HG02678 (cell line): ENCODE measurements at regions not wholly inside any gene's neighbourhood (a gene's known extent, or its start where the extent isn't known, plus 50 kb on each side); places are given as distances from the start of the nearest gene placed in this dataset.

Experiments
- ATAC-seq: cut with Tn5 transposase; IDR thresholded peaks from one replicate; pipeline ENCODE4 v1.9.1; 2021; ENCODE audit warnings: mild to moderate bottlenecking, moderate library complexity; ENCODE audit not compliant: unreplicated experiment

GRCh38 chr22:27634043-27634740 is 167.4 kb downstream of the MN1 start:
- no peak for ATAC-seq

DNA sequence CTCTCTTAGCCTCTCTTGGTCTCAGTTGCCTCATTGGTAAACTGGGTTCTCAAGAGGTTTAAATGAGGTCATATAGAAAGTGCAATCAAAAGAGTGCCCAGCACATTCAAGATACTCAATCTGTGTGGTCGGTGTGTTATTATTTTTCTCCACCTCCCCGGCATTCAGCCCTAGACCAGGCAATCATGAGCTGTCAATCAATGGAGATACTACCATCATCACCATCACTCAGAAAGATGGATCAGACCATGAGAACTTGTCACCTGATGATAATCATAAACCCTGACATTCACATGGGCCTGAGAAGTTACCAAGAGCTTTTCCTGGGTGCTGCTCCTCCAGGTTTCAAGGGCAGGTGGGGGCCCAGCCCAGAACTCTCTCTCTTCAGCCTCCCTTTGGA is 166.1 kb downstream of the MN1 start:
- ATAC-seq, result no peak

GRCh38 chr22:27635852-27636251 is 165.7 kb downstream of the MN1 start:
- no peak for ATAC-seq

- ATAC-seq, result no peak
Measured at GRCh38 chr22:27636716-27637508, 164.6 kb downstream of the MN1 start.

- no peak for ATAC-seq
Measured at GRCh38 chr22:27637604-27638003, 164.0 kb downstream of the MN1 start.

DNA sequence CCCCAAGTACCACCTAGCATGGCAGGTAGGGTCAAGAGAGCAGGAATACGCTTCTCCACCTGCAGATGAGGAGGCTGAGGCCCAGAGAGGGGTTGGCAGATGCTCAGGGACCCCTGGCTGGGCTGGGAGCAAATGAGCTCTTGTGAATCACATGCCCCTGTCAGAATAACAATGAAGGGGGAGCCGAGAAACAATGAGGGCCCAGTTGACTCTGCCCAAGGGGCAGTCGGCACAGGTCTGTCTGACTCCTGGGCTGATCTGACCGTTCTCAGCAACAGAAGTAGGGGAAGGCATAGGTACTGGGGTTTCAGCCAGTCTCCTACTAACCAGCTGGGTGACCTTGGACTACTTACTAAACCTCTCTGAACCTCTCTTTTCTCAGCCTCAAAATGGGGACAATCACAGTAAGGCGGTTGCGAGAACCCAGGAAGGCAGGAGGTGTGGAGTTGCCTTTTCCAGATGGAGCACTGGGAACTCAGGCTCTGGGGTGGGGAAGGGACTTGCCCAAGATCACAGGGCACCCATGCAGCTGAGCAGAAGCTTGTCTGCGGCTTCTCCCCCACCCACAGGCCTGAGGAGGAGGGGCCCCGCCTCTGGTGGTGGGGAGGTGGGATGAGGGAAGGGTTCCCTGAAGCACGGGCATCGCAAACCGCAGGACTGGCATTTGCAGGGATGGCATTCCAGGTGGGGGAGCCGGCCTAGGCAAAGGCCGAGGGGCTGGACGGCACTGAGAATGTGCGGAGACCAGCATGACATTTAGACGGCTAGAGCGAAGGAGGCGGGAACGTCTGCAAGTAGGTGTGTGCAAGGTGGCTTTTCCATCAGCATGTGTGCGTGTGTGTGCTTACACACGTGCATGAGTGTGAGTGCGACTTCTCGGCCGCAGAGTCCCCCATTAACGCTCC is 163.0 kb downstream of the MN1 start:
- no peak for ATAC-seq

DNA sequence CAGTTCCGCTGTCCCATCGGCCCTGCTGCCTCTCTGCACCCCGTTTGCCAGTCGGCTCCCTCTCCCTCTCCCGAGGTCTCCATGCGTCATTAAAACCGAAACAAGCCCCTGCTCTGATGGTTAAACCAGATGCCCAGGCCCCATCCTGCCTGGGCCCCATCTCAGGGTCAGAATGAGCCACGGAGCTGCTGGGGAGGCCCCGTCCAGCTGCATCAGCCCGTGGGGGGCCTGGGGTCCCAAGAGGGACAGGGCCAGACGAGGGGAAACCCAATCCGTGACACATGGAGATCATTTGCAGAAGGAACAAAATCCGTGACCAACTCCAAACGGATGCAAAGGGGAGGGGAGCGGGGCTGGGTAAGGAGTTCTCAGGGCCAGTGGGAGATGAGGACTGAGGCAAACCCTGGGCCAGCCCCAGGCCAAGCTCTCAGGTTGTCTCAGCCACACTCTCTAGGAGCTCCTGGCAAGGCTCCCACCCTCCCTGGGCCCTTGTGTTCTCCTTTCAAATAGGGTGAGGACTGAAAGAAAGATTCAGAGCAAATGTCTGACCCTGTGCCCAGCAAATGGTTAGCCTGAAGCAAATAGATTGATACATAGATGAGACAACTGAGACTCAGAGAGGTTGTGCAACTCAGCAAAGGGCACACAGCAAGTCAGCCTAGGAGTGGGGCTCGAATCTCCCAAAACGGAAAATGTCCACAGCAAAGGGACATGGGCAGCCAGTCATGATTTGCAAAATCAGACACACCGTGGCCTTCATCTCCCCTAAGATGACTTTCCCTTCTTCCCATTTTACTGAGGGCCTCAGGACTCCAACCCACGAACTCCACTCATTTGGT is 162.1 kb downstream of the MN1 start:
- no peak for ATAC-seq

DNA sequence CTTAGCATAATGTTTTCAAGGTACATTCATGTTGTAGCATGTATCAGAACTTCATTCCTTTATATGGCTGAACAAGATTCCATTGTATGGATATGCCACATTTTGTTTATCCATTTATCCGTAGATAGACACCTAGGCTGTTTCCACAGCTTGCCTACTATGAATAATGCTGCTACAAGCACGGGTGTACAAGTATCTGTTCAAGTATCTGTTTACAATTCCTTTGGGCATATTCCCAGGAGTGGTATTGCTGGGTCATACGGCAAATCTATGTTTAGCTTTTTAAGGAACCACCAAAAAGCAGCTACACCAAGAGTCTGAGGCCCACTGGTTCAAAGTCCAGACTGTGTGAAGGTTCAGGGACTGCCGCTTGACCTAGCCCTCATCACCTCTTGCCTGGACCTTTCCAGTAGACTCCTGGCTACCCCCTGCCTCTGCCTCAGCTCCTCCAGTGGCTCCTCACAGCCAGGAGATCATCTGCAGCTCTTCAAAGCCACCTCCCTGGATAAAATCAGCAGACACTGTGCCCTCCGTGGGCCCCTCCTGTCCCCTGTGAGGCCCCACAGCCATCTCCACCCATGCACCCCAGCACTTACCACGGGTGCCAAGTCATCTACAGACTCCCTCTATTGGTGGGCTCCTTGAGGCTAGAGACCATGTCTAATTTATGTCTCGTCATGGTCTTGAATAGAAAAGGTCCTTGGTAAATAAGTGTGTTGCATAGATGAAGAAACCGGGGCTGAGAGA is 160.3 kb downstream of the MN1 start:
- no peak for ATAC-seq

DNA sequence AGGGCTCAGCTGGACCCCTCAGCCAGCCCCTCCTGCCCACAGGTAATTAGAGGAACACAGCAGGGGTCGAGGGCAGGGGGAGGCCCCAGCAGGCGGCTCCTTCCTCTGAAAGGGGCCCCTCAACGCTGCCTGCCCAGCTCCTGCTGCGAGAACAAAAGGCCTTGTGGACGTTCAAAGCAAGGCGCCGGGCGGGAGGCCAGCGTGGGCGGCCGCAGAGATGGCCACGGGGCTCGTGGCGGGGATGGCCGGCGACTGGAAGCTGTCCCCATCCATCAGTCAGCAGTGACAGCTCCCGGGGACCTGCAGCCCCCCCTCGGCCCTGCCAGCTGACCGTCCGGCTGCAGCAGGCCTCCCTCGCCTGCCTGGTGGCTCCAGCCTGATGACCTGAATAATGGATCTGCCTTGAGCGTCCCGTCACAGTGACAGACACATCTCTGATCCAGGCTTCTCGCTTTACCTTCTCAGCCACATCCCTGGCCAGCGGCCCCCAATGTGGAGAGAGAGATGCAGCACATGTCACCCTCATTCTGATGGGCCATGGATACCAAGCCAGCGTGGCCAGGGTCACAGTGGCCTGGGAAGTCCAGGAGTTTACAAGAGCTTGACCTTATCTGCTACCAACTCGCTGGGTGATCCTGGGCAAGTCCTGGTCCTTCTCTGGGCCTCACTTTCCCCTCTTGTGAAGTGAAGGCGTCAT is 159.3 kb downstream of the MN1 start:
- no peak for ATAC-seq

GRCh38 chr22:27643907-27644306 is 157.6 kb downstream of the MN1 start:
- ATAC-seq, result no peak

GRCh38 chr22:27644566-27644965 is 157.0 kb downstream of the MN1 start:
- no peak for ATAC-seq

- no peak for ATAC-seq
Measured at GRCh38 chr22:27647540-27647939, 154.0 kb downstream of the MN1 start.

DNA sequence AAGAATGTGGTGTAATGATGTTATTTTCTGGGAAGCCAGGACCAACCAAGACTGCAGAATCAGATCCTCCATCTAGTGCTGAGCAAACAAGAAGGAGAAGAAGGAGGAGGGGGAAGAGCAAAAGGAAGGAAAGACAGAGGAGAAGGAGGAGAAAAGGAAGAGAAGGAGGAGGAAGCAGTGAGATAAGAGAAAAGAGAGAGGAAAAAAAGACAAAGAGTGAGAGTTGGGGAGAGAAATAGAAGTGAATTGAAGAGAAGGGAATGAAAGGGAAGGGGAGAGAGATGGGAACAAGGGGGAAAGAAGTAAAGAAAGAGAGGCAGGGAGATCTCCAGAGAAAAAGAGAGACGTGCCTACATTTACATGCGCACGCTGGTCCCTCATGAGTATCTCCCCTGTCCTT is 153.5 kb downstream of the MN1 start:
- no peak for ATAC-seq

GRCh38 chr22:27648853-27649252 is 152.7 kb downstream of the MN1 start:
- no peak for ATAC-seq

- ATAC-seq, result no peak
Measured at GRCh38 chr22:27650572-27650971, 151.0 kb downstream of the MN1 start.

DNA sequence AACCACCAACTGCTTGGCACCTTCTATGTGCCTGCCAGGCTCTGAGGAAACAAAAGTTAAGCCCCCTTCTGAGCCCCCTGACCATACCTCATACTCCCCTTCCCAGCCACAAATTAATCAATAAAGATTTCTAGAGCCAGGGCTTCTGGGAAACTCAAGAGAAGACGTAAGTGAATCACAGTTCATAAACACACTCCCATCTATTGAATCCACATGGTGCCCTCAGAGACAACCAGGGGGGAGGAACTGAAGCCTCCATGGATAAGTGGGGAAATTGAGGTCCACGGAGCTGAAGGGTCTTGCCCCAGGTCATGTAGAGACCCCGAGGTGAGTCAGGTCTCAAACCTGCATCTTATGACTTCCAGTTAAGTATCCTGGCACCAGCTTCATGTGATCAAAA is 150.6 kb downstream of the MN1 start:
- ATAC-seq, result no peak

GRCh38 chr22:27651486-27651885 is 150.1 kb downstream of the MN1 start:
- ATAC-seq, result no peak

- no peak for ATAC-seq
Measured at GRCh38 chr22:27654546-27655445, 146.8 kb downstream of the MN1 start.
